ENCODE measurements at regions not wholly inside any gene's neighbourhood (a gene's known extent, or its start where the extent isn't known, plus 50 kb on each side); places are given as distances from the start of the nearest gene placed in this dataset.

DNA sequence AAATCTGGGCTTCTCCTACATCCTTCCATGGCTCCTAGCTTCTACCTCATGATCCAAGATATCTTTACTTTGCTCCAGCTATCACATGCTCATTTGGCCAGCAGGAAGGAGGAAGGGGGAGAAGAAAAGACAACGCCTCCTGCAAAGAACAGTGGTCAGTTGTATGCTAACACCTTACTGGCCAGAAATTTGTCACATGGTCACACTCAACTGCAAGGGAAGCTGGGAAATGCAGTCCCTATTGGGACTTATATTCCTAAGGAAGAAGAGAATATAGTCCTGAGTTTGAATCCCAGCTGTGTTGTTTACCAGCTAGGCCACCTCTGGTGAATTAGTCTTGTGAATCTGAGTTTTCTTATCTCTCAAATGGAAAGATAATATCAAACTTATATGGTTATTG is 272.0 kb downstream of the BLID start:
- DNase-seq, result no peak

DNA sequence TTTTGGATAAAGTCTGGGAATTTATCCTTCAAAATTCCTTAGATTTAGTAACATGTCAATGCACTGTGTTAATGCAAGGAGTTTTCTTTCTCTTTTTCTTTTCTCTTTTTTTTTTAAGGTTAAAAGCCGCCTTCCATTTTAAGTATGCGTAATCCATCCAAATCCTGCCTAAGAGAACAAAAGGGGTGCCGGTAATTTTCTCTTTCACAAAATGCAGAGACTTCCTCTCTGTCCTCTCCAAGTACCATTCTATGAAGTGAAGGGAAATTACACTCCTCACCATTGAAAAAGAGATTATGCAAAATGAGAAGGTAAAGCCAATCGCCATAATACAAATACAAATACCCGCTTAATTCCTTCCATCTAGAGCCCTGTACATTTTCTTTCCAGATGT is 273.8 kb downstream of the BLID start:
- DNase-seq, result no peak

DNA sequence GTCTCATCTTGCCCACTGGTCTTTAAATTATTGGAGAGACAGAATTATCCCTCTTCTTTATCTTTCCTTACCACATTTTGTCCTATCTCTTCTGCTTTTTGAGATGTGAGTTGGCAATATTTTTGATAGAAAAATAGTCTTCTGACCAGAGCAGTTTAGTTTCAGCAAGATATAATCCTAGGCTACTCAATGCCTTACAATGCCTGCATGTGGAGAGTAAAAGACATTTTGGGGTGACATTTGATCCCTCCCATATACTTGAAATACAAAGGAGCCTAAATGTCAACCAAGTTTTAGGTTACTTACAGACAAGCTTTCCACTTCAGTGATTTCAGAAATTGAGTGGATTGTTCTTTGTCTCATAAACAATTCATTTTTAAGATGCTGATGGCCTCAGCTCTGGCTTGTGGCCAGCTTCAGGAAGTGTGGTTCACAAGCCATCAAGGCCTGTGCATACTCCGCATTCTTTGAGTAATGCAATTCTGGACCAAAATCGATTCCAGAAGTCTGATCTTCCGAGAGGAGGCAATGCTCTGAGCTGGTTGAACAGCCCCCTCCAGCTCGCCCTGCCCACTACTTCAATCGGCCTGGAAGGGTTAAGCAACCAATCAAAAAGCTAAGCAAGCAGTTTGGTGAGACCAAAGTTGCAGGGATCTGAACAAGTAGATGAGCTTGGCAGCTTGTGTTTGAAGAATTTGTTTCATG is 274.4 kb downstream of the BLID start:
- no peak for DNase-seq

DNA sequence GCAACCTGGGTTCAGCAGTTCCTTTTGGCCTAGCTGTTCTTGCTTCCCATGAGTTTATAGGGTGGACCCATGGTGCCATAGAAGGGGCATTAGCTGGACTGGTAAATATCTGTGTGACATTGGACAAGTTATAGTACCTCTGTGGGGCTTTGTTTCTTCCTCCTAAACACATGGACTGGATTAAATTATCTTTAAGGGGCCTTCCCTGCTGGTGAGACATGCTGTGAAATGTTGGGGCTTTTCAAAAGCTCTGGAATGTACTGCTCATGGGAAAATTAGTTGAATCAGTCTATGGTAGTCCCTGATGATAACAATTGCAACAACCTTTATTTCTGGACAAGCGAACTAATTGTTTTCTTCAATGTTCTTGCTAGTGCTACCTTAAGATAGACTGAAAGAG is 276.2 kb downstream of the BLID start:
- DNase-seq, result no peak

DNA sequence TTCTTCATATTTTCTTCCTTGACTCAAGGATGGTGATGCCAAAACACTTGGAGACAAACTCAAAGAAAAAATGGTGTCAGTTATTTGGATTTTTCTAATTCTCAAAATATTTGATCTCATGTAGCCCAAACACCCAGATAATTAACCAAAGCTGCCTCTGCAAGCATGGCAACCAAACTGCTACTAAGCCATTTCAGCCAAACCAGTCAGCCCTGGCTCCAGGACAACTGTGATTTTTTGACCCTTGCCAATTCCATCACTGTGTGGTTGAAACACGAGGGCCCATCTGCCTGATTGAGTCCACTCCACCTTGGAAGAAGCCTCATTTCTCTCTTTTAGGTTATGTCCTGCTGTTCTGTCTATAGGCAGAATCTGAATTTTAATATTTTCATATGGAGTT is 277.4 kb downstream of the BLID start:
- DNase-seq, result no peak

DNA sequence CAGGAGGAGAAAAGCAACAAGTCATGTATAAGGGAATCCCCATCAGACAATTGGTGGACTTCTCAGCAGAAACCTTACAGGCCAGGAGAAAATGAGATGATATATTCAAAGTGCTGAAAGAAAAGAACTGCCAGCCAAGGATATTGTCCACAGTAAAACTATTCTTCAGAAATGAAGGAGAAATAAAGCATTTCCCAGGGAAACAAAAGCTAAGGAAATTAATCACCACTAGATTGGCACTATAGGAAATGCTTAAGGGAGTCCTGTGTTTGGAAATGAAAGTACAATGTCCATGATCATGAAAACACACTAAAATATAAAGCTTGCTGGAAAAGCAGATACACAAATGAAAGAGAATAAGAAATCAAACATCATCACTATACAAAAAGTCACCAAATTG is 282.0 kb downstream of the BLID start:
- no peak for DNase-seq

DNA sequence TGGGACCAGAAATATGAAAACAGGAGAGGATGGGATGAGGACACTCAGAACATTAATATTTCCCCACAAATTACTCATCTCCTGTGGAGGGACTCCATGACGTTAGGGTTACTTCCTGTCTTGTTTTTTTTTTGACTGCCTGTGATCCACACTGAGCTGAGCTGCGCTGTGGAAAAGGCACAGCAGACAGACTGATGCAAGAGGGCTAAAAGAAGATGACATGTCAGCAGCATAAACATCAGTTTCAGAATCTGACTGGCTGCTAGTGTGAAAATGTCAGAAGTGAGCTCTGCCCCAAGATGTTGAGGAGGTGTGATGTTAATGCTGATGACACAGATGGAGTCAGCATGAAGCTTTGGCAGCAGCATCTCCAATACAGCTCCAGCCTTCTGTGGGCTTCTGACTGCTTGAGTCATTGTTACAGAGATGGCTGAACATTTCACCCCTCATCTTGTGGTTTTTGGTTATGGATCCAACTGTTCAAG is 286.8 kb downstream of the BLID start:
- no peak for DNase-seq

DNA sequence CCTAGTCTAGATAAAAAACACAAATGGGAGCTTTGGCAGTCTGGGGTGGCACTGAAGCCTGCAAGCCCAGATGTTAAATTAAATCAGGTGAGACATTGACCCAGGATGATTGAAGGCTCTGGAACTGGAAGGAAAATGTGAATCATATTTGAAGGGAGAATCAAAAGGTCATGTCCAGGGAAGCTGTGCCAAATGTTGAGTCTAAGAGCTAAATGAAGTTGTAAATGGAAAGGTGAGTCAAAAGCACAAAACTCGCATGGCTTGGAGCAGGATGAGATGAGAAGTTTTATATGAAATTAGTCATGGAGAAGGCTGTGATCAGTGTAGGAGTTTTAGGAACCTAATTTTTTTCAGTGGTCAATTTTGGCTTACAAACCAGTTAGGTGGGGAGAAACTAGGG is 301.1 kb downstream of the BLID start:
- DNase-seq, result no peak

DNA sequence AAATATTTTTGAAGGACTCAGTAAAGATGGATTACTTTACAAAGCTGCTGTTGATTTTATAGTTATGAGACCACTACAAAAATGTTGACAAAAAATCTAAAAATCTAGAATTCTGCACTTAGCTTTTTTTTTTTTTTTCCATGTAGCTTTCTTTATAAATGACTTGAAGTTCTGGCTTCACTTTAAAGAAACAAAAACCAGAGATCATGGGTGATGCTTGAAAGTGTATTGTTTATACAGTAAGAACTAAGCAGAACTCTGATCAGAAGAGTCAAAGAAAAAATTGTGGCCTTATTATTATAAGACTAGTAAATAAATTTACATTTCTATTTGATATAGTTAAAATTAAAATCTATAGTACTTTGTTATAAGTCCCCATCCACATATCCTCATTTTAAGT is 301.7 kb downstream of the BLID start:
- DNase-seq, result no peak

DNA sequence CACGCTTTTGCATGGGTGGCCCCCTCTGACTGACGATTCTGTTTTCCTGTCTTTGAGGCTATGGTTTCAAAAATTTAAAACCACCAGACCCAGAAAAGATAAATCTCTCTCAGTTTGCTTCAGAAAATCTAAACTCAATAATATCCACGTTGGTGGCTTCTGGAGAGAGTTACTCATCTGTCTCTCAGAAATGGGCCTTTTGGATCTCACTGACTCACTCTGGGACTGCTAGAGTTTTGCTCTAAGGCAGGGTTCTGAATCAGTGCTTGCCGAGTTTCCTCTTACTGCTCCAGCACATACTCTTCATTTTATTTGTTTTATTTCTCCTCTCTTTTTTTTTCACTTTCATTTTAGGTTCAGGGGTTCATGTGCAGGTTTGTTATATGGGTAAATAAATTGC is 305.7 kb downstream of the BLID start:
- no peak for DNase-seq

DNA sequence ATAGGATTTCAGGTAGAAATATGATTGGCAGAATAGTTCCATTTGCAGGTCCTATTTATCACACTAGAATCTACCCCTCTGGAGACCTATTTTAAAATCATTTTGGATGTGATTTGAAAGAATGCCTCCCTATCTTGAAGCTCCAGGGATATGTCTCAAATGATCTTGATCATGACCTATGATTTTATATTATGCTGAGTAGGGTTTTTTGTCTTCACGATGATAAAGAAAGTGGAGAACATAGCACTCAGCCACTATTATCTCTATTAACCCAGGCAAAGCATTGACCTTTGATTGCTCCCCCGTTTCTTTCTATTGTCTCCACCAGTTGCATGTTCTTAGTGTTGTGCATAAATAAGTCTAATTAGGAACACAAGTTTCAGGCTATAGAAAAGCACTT is 307.9 kb downstream of the BLID start:
- no peak for DNase-seq

DNA sequence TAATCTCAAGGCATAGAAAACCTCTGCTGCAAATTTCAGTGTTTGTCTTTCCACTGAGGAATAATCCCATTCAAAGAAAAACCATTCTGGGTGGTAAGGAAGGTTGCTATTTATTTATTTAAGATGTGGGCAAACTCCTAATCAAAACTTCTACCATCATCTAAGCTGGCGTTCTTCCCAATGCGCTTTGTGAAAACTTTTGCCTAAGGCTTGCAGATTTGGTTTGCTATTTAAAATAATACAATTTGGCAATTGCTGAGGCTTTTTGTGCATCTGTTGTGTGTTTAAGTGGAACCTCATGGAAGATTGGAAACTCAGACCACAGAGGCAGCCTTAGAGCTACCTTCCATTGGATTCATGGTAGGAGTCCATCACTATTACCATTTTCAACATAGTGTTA is 309.0 kb downstream of the BLID start:
- DNase-seq, result no peak

DNA sequence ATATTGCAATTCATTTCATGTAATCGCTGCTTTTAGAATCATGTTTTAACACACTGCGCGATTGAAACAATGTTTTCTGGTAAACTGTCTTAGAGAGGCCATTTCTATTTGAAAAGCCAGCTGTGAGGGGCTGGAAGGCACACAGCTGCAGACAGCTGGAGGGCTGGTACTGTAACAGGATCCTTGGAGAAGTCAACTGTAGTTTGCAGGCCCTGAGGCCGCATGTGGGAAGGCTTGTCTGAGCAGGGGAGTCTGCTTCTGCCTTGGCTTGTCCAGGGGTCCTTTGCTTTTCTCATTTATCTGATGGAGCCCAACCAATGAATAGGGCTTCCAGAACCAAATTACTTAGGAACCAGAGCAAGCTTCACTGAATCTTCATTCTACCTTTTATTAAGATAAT is 313.5 kb downstream of the BLID start:
- no peak for DNase-seq

DNA sequence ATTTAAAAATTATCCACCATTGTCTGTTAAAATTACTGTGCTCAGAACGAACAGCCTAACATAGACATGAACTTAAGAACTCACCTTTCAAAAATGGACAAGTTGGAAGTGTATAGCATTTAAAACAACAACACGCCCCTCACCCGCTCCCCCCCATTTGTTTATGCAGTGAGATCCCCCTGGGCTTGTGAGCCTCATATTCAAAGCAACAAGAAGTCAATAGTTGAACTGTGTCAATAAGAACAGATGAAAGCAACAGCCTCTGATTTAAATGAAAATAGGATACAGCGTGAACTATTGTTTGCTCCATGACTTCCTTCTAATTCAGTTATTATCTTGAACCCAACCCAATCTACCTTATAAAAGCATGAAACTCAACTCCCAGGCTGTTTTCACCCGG is 314.2 kb downstream of the BLID start:
- DNase-seq, result no peak

DNA sequence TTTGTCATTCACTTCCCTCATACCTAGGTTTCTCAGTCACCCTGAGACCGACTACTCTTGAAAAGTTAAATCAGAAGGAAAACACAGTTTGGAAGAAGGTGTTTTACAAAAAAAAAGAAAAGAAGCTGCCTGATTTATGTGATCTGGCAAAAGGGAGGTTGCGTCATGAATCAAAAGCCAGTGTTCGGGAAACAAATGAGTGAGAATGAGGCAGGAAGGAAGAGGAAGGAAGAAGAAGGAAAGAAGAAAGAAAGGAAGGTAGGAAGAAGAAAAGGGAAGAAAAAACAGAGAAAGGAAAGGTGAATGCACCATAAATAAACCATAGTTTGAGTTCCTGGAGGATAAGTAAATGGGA is 314.6 kb downstream of the BLID start:
- no peak for DNase-seq

DNA sequence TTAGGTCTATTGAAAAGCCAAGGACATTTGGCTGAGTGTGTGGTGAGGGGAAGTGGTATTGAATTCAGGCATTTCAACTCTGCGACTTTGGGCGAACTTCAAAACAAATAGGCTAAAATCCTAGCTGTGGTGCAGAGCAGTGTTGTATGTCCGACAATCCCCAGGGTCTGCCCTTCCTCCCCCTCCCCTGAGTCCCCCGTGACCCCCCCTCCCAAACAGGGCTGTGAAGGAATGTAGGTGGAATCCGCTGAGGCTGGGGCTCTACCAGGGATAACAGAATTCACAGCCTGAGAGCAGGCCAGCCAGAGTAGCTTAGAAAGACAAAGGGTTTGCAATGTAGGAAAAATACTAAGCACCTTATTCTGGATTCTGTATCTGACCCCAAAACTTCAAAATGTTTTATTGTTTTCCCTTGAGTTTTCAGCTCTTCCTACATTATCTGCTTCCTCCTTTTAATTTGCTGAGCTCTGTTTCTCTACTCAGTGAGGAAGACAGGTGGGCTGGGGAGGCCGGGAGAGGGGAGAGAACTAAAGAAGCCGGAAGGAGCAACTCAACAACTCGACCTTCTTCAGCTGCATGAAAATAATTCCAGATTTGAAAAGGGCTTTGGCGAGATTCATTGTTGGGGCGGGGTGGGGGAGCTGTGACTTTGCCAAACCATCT is 315.2 kb downstream of the BLID start:
- DNase-seq, result no peak

DNA sequence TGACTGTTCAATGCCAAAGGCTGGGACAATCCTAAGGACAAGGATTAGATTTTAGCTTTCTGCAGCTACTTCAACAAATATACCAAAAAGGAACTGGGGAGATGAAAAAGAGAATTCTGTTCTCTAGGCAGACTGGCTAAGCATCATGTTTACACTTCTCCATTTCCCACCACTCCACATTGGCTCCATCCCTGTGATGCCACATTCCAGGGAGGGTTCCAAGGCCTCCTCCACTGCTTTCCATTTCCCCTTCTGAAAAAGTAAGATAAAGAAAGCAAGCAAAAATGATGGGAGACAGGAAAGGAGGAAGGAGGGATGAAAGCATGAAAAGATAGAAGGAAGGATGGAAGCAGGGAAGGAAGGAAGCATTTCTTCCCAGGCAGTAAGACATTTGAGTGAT is 315.8 kb downstream of the BLID start:
- no peak for DNase-seq

DNA sequence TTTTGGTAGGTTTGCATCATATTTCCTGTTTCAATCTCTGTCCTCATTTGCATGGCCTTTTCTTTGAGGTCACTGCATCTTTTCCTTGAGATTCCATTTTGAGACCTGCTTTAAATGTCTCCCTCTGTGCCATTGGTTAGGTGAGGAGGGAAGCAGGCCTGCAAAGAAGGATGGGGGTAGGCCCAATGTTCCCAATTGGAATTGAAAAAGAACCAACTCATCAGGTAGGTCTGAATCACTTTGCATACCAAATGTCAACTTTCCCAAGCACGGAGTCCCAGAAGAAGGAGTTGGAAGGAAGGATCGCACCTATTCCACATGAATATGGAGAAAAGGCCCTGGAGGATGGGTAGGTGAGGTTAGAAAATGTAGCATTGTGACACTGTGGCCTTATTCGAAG is 318.5 kb downstream of the BLID start:
- DNase-seq, result no peak

DNA sequence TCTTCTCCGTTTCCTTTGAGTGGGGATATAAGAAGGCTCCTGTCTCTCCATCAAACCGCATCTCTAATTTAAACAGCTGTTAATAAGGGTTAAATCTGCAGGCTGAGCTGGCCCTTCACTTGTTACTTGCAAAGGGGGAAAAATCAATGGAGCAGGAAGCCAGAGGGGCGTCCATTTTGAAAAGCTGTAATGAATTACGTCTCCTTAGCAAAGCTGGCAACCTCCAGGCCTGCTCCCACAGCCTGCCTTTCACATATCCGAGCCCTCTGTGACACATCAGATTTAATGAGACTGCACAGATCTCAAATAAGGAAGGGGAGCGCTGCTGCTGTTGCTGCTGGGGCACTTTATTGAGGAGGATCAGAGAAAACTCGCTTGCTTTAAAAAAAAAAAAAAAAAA is 320.8 kb downstream of the BLID start:
- no peak for DNase-seq

DNA sequence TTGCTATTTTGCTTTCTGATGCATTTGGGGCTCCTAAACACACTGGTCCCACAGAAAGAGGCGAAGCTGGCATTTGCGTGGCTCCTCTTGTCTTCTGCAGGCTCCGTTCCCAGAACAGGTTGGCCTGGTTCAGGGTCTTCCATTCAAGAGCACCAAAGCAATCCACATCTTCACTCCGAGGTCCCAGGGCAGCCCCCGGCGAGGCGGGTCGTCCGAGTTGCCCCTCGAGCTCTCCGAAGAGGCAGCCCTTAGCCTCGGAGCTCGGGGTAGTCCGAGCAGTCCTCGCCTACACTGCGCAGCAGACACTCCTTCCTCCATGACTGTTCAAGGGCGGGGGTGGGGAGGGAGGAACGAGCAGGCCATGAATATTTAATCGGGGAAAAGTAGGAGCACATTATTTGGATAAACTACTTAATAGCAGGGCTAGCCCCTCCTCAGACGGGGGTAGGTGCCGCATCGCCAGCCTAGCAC is 321.3 kb downstream of the BLID start:
- DNase-seq, result no peak

DNA sequence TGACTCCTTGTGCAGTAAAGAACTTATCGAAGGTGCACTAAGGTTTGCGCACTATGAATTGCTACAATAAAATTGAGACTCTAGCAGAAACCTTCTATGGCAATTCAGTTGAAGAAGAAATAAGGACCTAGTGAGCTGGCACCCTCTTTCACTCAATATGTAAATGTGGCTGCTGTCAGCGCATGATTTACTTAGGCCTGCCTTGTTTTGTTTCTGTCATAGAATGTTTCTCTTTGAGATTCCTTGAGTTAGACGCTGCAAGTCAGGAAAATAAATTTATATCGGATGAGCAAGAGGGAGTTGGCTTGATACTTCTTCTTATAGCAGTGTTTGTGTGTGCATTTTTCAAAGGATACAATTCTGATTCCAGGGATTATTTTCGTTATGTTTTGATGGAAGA is 322.1 kb downstream of the BLID start:
- no peak for DNase-seq

DNA sequence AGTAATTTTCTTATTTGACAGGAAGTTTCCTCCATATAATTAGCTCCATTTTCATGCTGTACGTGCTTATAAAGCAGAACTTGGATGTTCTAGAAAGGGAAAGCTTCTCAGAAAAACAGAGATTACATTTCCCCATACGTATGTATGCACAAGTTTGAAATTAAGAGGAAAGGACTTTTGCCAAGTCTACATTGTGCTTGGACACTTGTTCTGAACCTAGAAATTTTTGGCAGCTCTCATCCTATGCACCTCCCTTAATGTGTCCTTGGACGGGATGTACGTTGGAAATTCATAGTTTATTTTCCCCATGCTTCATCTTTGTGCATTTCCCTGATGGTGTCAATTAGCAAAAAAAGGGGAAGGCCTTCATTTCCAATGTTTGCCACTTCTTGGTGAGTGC is 322.7 kb downstream of the BLID start:
- no peak for DNase-seq

DNA sequence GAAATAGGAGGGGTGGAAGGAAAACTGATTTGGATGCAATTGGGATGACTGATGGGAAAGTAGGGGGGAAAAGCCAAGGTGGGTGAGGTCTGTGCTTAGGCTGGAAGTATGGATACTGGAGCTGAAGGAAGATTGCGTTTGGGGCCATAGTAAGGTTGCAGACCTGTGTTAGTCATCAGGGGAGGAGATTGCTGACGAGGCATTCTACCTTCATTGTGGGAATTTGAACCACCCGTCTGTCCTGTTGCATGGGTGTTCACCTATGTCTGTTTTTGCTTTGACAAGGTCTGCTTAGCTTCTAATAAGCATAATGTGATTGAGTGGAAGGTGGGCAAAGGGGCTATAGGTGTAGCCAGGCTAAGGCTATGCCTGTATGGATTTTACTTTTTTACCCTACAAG is 323.8 kb downstream of the BLID start:
- no peak for DNase-seq

DNA sequence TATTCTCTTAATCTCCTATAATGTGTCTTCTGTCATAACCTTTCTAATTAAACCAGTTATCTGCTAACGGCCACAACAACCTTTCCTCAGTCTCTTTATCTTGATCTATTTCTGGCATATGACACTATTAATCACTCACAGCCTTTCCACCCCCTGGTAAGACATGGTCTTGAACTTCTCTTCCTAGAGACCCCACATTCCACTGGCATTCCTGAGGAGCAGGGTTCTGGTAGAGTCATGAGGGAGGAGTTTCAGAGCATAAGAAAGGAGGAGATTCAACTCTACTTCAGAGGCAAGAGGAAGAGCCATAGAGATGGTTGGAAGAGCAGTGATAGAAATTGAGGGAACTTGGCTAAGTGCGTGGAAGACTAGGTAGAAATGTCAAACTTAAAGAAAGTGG is 325.6 kb downstream of the BLID start:
- DNase-seq, result no peak

DNA sequence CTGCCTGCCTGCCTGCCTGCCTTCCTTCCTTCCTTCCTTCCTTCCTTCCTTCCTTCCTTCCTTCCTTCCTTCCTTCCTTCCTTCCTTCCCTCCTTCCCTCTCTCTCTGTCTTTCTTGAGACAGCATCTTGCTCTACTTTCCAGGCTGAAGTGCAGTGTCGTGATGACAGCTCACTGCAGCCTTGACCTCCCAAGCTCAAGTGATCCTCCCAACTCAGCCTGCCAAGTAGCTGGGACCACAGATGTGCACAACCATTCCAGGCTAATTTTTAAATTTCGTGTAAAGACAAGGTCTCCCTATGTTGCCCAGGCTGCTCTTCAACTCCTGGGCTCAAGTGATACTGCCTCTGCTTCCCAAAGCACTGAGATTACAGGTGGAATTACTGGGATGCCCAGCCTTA is 328.2 kb upstream of the SORL1-AS1 start:
- no peak for DNase-seq
